Dedifferentiated amniotic fluid mesenchymal stem cell (primary cell): ENCODE measurements at regions not wholly inside any gene's neighbourhood (a gene's known extent, or its start where the extent isn't known, plus 50 kb on each side); places are given as distances from the start of the nearest gene placed in this dataset.

Experiments used
- DNase-seq: peaks from one replicate; pipeline ENCODE4 v3.0.0-alpha.2; 2016; ENCODE audit errors: extremely low spot score

- no peak for DNase-seq
Measured at GRCh38 chr1:59055908-59056719, 240.8 kb upstream of the FGGY start.

- peak; percentile 99 for DNase-seq
Measured at GRCh38 chr1:59057211-59057694, 239.6 kb upstream of the FGGY start.

GRCh38 chr1:59057796-59058195 lies 239.1 kb upstream of the FGGY start:
- no peak for DNase-seq

- DNase-seq: no peak
Measured at GRCh38 chr1:59058665-59059439, 238.0 kb upstream of the FGGY start.

- DNase-seq: peak; percentile 96
Measured at GRCh38 chr1:59061876-59062275, 235.0 kb upstream of the FGGY start.

GRCh38 chr1:59062743-59063142 lies 234.2 kb upstream of the FGGY start:
- DNase-seq: no peak

GRCh38 chr1:59063501-59063900 lies 233.4 kb upstream of the FGGY start:
- no peak for DNase-seq

GRCh38 chr1:59064592-59064991 lies 232.3 kb upstream of the FGGY start:
- DNase-seq: no peak

- DNase-seq: no peak
Measured at GRCh38 chr1:59066236-59066635, 230.7 kb upstream of the FGGY start.

GRCh38 chr1:59070610-59071009 lies 226.3 kb upstream of the FGGY start:
- no peak for DNase-seq

- DNase-seq: no peak
Measured at GRCh38 chr1:59071289-59071688, 225.6 kb upstream of the FGGY start.

- no peak for DNase-seq
Measured at GRCh38 chr1:59071876-59072582, 224.9 kb upstream of the FGGY start.

GRCh38 chr1:59072583-59072947 lies 224.3 kb upstream of the FGGY start:
- DNase-seq: no peak

GRCh38 chr1:59074598-59074997 lies 222.3 kb upstream of the FGGY start:
- DNase-seq: no peak

- no peak for DNase-seq
Measured at GRCh38 chr1:59075021-59075420, 221.9 kb upstream of the FGGY start.

- no peak for DNase-seq
Measured at GRCh38 chr1:59076612-59077011, 220.3 kb upstream of the FGGY start.

GRCh38 chr1:59077466-59078069 lies 219.3 kb upstream of the FGGY start:
- DNase-seq: no peak

GRCh38 chr1:59078070-59078800 lies 218.7 kb upstream of the FGGY start:
- DNase-seq: no peak

GRCh38 chr1:59078866-59079265 lies 218.0 kb upstream of the FGGY start:
- DNase-seq: no peak

- DNase-seq: no peak
Measured at GRCh38 chr1:59079434-59080140, 217.3 kb upstream of the FGGY start.

GRCh38 chr1:59081181-59081580 lies 215.7 kb upstream of the FGGY start:
- DNase-seq: no peak
